ENCODE measurements at regions not wholly inside any gene's neighbourhood (a gene's known extent, or its start where the extent isn't known, plus 50 kb on each side); places are given as distances from the start of the nearest gene placed in this dataset.

DNA sequence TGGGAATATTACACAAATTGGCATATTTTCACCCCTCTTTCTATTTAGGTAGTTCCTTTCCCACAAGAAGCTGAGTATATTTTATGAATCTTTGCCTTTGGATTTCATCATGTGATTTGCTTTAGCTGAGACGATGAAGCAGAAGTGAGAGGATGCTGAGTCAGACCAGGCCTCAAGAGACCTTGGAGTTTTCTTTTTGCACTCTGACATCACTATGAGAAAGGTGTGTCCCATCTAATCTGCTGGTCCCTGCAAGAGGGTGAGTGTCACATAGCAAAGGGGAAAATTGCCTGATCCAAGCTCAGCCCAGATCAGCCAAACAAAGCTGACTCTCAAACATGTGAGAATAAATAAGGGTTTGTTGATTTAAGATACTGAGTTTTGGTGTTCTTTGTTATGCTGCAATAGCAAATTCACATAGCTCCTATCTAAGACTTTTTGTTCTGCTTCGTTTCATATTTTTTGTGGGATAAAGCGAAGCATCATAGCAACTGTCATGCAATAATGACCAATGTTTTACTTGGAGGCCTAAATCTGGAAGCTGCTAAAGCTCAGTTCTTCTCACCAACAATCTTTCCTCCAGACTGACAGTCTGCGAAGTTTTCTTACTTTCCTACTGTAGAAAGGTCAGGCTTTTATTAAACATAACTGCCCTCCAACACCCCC lies 176.9 kb downstream of the PDHA2 start:
- no peak for DNase-seq (ENCODE audit: low spot score)
- Histone ChIP-seq H3K27ac (no peak overlapping the region), H3K4me3 (no peak overlapping the region)
- TF ChIP-seq, protein P1, sequence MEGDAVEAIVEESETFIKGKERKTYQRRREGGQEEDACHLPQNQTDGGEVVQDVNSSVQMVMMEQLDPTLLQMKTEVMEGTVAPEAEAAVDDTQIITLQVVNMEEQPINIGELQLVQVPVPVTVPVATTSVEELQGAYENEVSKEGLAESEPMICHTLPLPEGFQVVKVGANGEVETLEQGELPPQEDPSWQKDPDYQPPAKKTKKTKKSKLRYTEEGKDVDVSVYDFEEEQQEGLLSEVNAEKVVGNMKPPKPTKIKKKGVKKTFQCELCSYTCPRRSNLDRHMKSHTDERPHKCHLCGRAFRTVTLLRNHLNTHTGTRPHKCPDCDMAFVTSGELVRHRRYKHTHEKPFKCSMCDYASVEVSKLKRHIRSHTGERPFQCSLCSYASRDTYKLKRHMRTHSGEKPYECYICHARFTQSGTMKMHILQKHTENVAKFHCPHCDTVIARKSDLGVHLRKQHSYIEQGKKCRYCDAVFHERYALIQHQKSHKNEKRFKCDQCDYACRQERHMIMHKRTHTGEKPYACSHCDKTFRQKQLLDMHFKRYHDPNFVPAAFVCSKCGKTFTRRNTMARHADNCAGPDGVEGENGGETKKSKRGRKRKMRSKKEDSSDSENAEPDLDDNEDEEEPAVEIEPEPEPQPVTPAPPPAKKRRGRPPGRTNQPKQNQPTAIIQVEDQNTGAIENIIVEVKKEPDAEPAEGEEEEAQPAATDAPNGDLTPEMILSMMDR (IDR thresholded peaks at IDR 0.05) = no peak

DNA sequence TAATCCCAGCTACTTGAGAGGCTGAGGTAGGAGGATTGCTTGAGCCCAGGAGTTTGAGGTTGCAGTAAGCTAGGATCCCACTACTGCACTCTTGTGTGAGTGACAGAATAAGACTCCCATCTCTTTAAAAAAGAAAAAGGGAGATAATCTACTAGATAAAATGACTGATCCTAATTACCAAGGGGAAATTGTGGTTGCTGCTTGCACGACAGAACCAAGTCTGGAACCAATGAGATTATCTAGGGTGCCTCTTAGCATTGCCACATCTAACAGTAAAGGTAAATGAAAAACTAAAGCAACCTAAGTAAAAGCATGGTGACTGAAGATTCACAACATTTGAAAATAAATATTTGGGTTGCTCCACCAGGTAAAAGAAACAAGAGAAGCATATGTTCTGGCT lies 185.1 kb downstream of the PDHA2 start:
- no peak for DNase-seq (ENCODE audit: low spot score)
- TF ChIP-seq, protein P1 (IDR thresholded peaks at IDR 0.05) = no peak
- Histone ChIP-seq H3K27ac (no peak overlapping the region), H3K4me3 (no peak overlapping the region)

DNA sequence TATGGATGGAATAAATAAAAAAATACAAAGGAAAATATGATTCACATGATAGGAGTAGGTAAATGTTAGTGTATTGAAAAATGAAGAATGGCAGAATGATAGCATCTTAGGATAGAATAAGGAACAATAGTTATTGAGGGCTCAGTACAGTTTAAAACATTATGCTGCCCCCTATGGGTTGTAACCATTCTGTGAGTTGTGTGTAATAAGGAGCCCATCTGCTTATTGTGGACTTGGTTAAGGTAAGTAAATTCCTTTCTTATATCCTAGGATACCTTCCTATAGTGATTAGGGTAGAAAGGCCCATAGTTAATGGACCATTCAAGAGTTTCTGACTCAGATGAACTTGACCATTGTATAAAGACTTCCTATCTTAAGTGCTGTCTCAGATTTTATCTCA lies 195.8 kb downstream of the PDHA2 start:
- no peak for DNase-seq (ENCODE audit: low spot score)
- TF ChIP-seq, protein P1 (IDR thresholded peaks at IDR 0.05) = no peak
- Histone ChIP-seq H3K27ac (no peak overlapping the region), H3K4me3 (no peak overlapping the region)

DNA sequence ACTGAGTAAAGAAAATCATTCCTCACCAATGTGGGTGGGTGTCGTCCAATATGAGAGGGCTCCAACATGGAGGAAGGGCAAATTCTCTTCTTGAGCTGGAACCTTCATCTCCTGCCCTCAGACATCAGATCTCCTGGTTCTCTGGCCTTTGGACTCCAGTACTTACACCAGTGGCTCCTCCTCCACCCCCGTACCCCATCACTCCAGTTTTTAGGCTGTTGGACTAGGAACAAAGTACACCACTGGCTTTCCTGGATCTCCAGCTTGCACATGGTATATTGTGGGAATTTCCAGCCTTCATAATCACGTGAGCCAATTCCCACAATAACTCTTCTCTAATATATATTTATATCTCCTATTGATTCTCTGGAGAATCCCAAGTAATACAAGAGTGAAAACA lies 196.9 kb downstream of the PDHA2 start:
- H3K27ac ChIP-seq = no peak overlapping the region
- H3K4me3 ChIP-seq = no peak overlapping the region
- no peak for DNase-seq (ENCODE audit: low spot score)
- TF ChIP-seq, protein P1 (IDR thresholded peaks at IDR 0.05) = no peak

DNA sequence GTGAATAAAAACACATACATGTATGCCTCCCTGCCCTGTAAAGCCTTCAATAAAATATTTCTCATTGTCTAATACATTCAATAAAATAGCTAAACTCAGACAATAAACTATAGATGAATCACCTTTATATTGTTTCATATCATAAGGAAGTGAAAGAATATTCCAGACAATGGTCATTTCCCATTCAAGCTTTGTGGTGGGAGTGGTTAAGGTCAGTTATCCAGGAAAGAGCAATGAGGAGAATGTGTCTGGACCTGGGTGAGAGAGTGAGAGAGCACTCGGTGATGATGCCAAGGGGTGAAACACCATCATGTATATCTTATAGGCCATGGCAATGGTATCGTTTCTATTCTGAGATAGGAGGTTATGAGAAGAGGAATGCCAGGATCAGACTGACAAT lies 197.8 kb downstream of the PDHA2 start:
- TF ChIP-seq, protein P1 (IDR thresholded peaks at IDR 0.05) = no peak
- no peak overlapping the region for H3K27ac ChIP-seq
- no peak overlapping the region for H3K4me3 ChIP-seq
- no peak for DNase-seq (ENCODE audit: low spot score)

DNA sequence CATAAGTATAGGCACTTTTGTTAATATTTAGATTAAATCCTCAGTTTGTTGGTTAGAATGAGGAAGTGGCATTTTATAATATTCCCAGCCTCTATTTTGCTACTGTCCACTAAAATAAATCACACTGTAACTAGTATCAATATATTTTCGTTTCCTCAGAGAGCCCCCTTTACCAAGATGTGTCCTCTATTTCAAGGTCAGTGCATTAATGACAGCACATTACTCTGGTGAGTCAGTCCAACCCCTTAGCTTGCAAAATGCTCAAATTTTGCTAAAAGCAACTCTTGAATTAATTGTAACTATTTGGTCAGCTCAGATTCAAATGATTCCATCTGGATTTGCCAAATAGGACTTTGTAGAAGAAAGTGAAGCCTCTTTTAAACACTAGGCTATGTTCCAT lies 199.3 kb downstream of the PDHA2 start:
- Histone ChIP-seq H3K27ac (no peak overlapping the region), H3K4me3 (no peak overlapping the region)
- DNase-seq (ENCODE audit: low spot score) = no peak
- TF ChIP-seq, protein P1 (IDR thresholded peaks at IDR 0.05) = no peak

DNA sequence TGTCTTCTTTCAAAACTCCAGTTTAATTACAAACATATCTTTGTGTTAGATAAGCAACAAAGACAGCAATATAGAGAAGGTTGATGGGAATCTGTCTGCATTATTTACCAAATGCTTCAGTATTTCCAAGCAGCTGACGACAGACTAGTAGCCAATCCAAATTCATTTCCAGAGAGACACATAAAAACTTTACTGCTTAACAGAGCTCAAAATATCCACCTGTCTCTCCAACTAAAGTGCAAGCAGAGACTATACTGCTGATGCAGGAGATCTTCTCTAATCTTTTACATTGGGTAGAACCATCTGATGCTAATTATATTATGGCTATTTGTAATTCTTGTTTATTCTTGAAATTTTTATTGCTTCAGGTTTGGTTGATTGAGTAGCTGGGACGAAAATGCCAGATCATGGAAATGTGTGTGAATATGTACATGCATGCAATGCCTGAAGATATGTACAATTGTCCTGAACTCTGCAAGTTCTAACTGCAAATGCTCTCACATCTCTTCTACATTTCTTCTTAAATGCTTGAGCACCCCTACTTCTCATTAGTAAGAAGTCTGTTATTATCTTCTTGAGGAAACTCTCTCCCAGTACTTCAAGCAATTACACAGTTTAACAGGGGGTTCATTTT lies 200.0 kb downstream of the PDHA2 start:
- Histone ChIP-seq H3K4me3 (no peak overlapping the region), H3K27ac (no peak overlapping the region)
- TF ChIP-seq, protein P1 (IDR thresholded peaks at IDR 0.05) = no peak
- DNase-seq (ENCODE audit: low spot score) = no peak

All from coronary artery (tissue), 2 donors.